H1 (cell line): ENCODE measurements at regions not wholly inside any gene's neighbourhood (a gene's known extent, or its start where the extent isn't known, plus 50 kb on each side); places are given as distances from the start of the nearest gene placed in this dataset.

ENCODE experiments used
- CTCF ChIA-PET: fragments of 300-600 bp; sonication (Branson Sonifier 250); formaldehyde crosslinking; loops from one replicate; lab custom pipeline; 2021; ENCODE audit not compliant: partially characterized antibody; lab: Charles Lee
- POLR2A ChIA-PET: fragments of 300-600 bp; sonication (Branson Sonifier 250); formaldehyde crosslinking; loops from one replicate; lab custom pipeline; 2021; ENCODE audit warnings: inconsistent platforms; ENCODE audit not compliant: partially characterized antibody; lab: Charles Lee
- DNase-seq, 2 experiments: peaks; one replicate each; pipeline versions ENCODE4 v3.0.0 to v3.0.0-alpha.2; 2010 to 2022; ENCODE audit warnings: low spot score in 2 of 2, low read depth in 1 of 2, mixed read lengths in 1 of 2
- FAIRE-seq: peaks from 2 replicates; lab custom pipeline; 2011; peaks lifted over from hg19 to GRCh38; lab: Jason Lieb, UNC
- H2AFZ ChIP-seq: 2 replicates; pipeline ENCODE4 v1.8.1; 2012; ENCODE audit warnings: low read length, inconsistent platforms
- H2AK5ac ChIP-seq: 2 replicates; pipeline ENCODE4 v1.6.1; 2013; ENCODE audit warnings: low read depth, low read length
- H2BK120ac ChIP-seq: replicated peaks from 2 replicates; pipeline ENCODE3; 2013; ENCODE audit warnings: low read depth, low read length, inconsistent platforms
- H2BK12ac ChIP-seq: 2 replicates; pipeline ENCODE4 v1.6.1; 2013; ENCODE audit warnings: low read depth, low read length
- H2BK15ac ChIP-seq: 2 replicates; pipeline ENCODE4 v1.6.1; 2013; ENCODE audit warnings: low read length
- H2BK20ac ChIP-seq: 2 replicates; pipeline ENCODE4 v1.6.1; 2013; ENCODE audit warnings: low read length
- H2BK5ac ChIP-seq: 2 replicates; pipeline ENCODE4 v1.6.1; 2013; ENCODE audit warnings: low read depth, low read length
- H3K14ac ChIP-seq: 2 replicates; pipeline ENCODE4 v1.6.1; 2013; ENCODE audit warnings: inconsistent platforms; ENCODE audit not compliant: insufficient read length
- H3K18ac ChIP-seq: 2 replicates; pipeline ENCODE4 v1.6.1; 2013; ENCODE audit warnings: low read length; ENCODE audit errors: extremely low read depth
- H3K23ac ChIP-seq: 2 replicates; pipeline ENCODE4 v1.6.1; 2013; ENCODE audit warnings: inconsistent platforms; ENCODE audit not compliant: insufficient read length
- H3K23me2 ChIP-seq: 2 replicates; pipeline ENCODE4 v1.6.1; 2013; ENCODE audit warnings: low read depth, low read length
- H3K27ac ChIP-seq: 2 replicates; pipeline ENCODE4 v1.6.1; 2011; ENCODE audit warnings: low read depth, low read length, inconsistent platforms
- H3K27me3 ChIP-seq, 4 experiments: replicated peaks in 1 of 4; 1 replicate in 1 of 4; 2 replicates in 3 of 4; pipeline versions ENCODE4 v1.6.1 to v1.8.1; 2011 to 2013; ENCODE audit warnings: low read length in 3 of 4, mild to moderate bottlenecking in 3 of 4, inconsistent platforms in 2 of 4, mixed read lengths in 2 of 4, moderate library complexity in 1 of 4; ENCODE audit not compliant: control insufficient read depth in 3 of 4, insufficient read depth in 3 of 4; ENCODE audit errors: extremely low read depth in 1 of 4
- H3K36me3 ChIP-seq, 4 experiments: 2 replicates each; pipeline versions ENCODE4 v1.6.1 to v1.8.1; 2011 to 2013; ENCODE audit warnings: mild to moderate bottlenecking in 4 of 4, low read length in 3 of 4, moderate library complexity in 2 of 4, control low read depth in 1 of 4, inconsistent platforms in 1 of 4; ENCODE audit not compliant: insufficient read depth in 4 of 4, control insufficient read depth in 2 of 4
- H3K4ac ChIP-seq: replicated peaks from 2 replicates; pipeline ENCODE3; 2013; ENCODE audit warnings: low read length, low read depth, mixed read lengths, inconsistent platforms; ENCODE audit not compliant: insufficient read length
- H3K4me1 ChIP-seq, 4 experiments: replicated peaks in 1 of 4; 1 replicate in 1 of 4; 2 replicates in 3 of 4; pipeline versions ENCODE4 v1.6.1 to v1.8.1; 2011 to 2013; ENCODE audit warnings: low read length in 3 of 4, inconsistent platforms in 2 of 4, mixed read lengths in 1 of 4; ENCODE audit not compliant: insufficient read depth in 4 of 4, control insufficient read depth in 3 of 4
- H3K4me2 ChIP-seq, 2 experiments: 2 replicates each; pipeline versions ENCODE4 v1.6.1 to v1.8.1; 2011 to 2013; ENCODE audit warnings: low read depth in 2 of 2, low read length in 2 of 2, control low read depth in 1 of 2, inconsistent platforms in 1 of 2, mild to moderate bottlenecking in 1 of 2; ENCODE audit not compliant: insufficient read depth in 1 of 2
- H3K4me3 ChIP-seq, 4 experiments: fragments of 200-600, 300-600 bp in 1 of 4; sonication (generic), shearing (Covaris generic), sonication (Bioruptor Twin) in 1 of 4; 2 replicates each; pipeline versions ENCODE4 v1.5.1 to v1.8.1; 2011 to 2016; ENCODE audit warnings: low read length in 4 of 4, low read depth in 3 of 4, control low read depth in 2 of 4, inconsistent platforms in 2 of 4, mild to moderate bottlenecking in 2 of 4, mixed read lengths in 1 of 4, moderate library complexity in 1 of 4; ENCODE audit not compliant: insufficient read depth in 2 of 4; ENCODE audit errors: extremely low read depth in 1 of 4
- H3K56ac ChIP-seq: replicated peaks from 2 replicates; pipeline ENCODE3; 2013; ENCODE audit warnings: low read depth, mild to moderate bottlenecking, mixed read lengths, low read length, inconsistent platforms; ENCODE audit not compliant: insufficient read length
- H3K79me1 ChIP-seq: 2 replicates; pipeline ENCODE4 v1.6.1; 2013; ENCODE audit warnings: low read depth, low read length, control low read depth
- H3K79me2 ChIP-seq, 2 experiments: 2 replicates each; pipeline versions ENCODE4 v1.6.1 to v1.8.1; 2012 to 2013; ENCODE audit warnings: low read length in 2 of 2, mild to moderate bottlenecking in 2 of 2, inconsistent platforms in 1 of 2; ENCODE audit not compliant: insufficient read depth in 2 of 2, control insufficient read depth in 1 of 2
- H3K9ac ChIP-seq, 4 experiments: replicated peaks in 1 of 4; 1 replicate in 1 of 4; 2 replicates in 3 of 4; pipeline versions ENCODE4 v1.6.1 to v1.8.1; 2011 to 2013; ENCODE audit warnings: low read depth in 3 of 4, low read length in 3 of 4, control low read depth in 2 of 4, mild to moderate bottlenecking in 2 of 4, moderate library complexity in 2 of 4, inconsistent platforms in 1 of 4; ENCODE audit errors: extremely low read depth in 1 of 4
- H3K9me3 ChIP-seq, 2 experiments: 2 replicates each; pipeline versions ENCODE4 v1.6.1 to v1.8.1; 2012 to 2013; ENCODE audit warnings: mild to moderate bottlenecking in 2 of 2, moderate library complexity in 2 of 2, control low read depth in 1 of 2, inconsistent platforms in 1 of 2, low read depth in 1 of 2, low read length in 1 of 2, mixed read lengths in 1 of 2; ENCODE audit not compliant: insufficient read depth in 2 of 2
- H4K20me1 ChIP-seq, 2 experiments: replicated peaks in 1 of 2; 2 replicates each; pipeline versions ENCODE3 to v1.8.1; 2011 to 2013; ENCODE audit warnings: inconsistent platforms in 2 of 2, low read length in 2 of 2, mild to moderate bottlenecking in 1 of 2; ENCODE audit not compliant: insufficient read depth in 2 of 2, control insufficient read depth in 1 of 2
- H4K5ac ChIP-seq: 2 replicates; pipeline ENCODE4 v1.6.1; 2013; ENCODE audit warnings: low read length, low read depth, mixed read lengths, inconsistent platforms; ENCODE audit not compliant: insufficient read length
- H4K8ac ChIP-seq: 2 replicates; pipeline ENCODE4 v1.8.0; 2013; ENCODE audit warnings: mild to moderate bottlenecking, moderate library complexity, low read length, inconsistent platforms; ENCODE audit not compliant: insufficient read depth; ENCODE audit errors: extremely low read depth
- H4K91ac ChIP-seq: replicated peaks from 2 replicates; pipeline ENCODE3; 2013; ENCODE audit warnings: low read length, mixed read lengths, inconsistent platforms; ENCODE audit not compliant: insufficient read length
- CEBPB ChIP-seq: IDR thresholded peaks from 2 replicates; pipeline ENCODE4 v1.6.1; 2012; ENCODE audit warnings: low read depth, low read length
- GABPA ChIP-seq: IDR thresholded peaks from 2 replicates; pipeline ENCODE4 v1.6.1; 2011; ENCODE audit warnings: mild to moderate bottlenecking, low read length, moderate library complexity, borderline replicate concordance; ENCODE audit not compliant: insufficient read depth
- NRF1 ChIP-seq: IDR thresholded peaks from 2 replicates; pipeline ENCODE4 v1.6.1; 2011; ENCODE audit warnings: mild to moderate bottlenecking, low read depth, low read length, improper control_type of control experiment
- SIX5 ChIP-seq: IDR thresholded peaks from 2 replicates; pipeline ENCODE4 v1.6.1; 2011; ENCODE audit warnings: mild to moderate bottlenecking, low read depth, low read length
- SP4 ChIP-seq: IDR thresholded peaks from 2 replicates; pipeline ENCODE4 v1.6.1; 2012; ENCODE audit warnings: low read length, inconsistent platforms
- TBP ChIP-seq: IDR thresholded peaks from 2 replicates; pipeline ENCODE4 v1.6.1; 2011; ENCODE audit warnings: low read depth, low read length, improper control_type of control experiment
- WGBS, 2 experiments: shearing (Covaris generic) in 1 of 2; methylation state at CpG; one replicate each; pipeline versions ENCODE4 v1.1.6 to v1.1.7; 2013 to 2015; ENCODE audit warnings: low lambda C conversion rate in 2 of 2, mixed read lengths in 2 of 2, inconsistent platforms in 1 of 2, low coverage in 1 of 2, missing lambda C conversion rate in 1 of 2; ENCODE audit not compliant: insufficient replicate concordance in 2 of 2, insufficient coverage in 1 of 2, insufficient read length in 1 of 2; ENCODE audit errors: extremely low coverage in 1 of 2, missing lambda C conversion rate in 1 of 2; 5-methylcytosine and 5-hydroxymethylcytosine counted together

DNA sequence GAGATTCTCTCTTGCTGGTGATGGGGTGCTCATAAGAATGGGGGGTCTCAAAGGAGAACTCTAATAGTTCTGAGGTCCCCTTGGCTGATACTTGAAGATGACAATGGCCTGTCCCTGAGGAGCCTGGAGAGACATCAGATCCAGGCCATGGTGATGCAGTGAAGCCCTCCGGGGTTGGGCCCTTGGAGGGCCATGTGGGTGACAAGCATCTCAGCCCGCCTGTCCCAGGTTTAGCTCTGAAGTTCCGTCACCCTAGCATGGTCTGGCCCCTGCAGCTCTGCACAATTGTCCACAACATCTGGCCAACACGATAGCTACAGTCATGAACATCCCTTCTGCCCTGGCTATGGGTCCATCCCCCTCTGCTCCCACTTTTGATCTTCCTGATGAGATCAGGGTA lies 202.8 kb upstream of the HS6ST1 start:
- Histone ChIP-seq H3K18ac (no peak overlapping the region), H2BK120ac (no peak overlapping the region), H3K56ac (no peak overlapping the region), H3K4me3 (no peak overlapping the region), H3K27ac (no peak overlapping the region), H4K8ac (no peak overlapping the region; the same call in 1 of the 2 replicates), H3K14ac (no peak overlapping the region), H2BK20ac (0 out of 2 replicates have a peak overlapping the region, but pooled peaks have one; percentile 32), H3K79me1 (no peaks in the 10 kb centered on the region)
- TF ChIP-seq NRF1 (no peak), TBP (no peak), CEBPB (no peak), SIX5 (no peak), GABPA (no peak), SP4 (no peak)
- TF ChIP-seq, all 59 proteins: peak for 0
- Histone ChIP-seq H3K4me1 (peaks cover 2 to 6% (median 4%) of the 10 kb centered on the region in 4 experiments; a peak in 4 of 7 replicates), H2AK5ac (no peak overlapping the region), H4K20me1 (no peaks in the 10 kb centered on the region), H3K27me3 (no peaks in the 10 kb centered on the region; a peak in 1 of 7 replicates), H3K36me3 (no peaks in the 10 kb centered on the region), H2BK5ac (no peak overlapping the region), H4K5ac (no peak overlapping the region), H3K9me3 (no peaks in the 10 kb centered on the region), H4K91ac (no peak overlapping the region), H3K23me2 (no peaks in the 10 kb centered on the region), H2BK15ac (no peak overlapping the region), H3K4me2 (no peak overlapping the region), H3K4ac (no peak overlapping the region), H3K23ac (no peak overlapping the region), H3K79me2 (no peaks in the 10 kb centered on the region), H2BK12ac (no peak overlapping the region), H3K9ac (no peak overlapping the region), H2AFZ (no peak overlapping the region)
- ChIA-PET CTCF (interaction anchor here (5.3 kb wide), 1 partner anchor 53 kb away, joined by 17 read pairs; no protein-coding TSS in a partner anchor), POLR2A (interaction anchor here (1.1 kb wide), 1 partner anchor 117 kb away, joined by 3 read pairs; no protein-coding TSS in a partner anchor)
- 89% methylated on average over 4 of the region's 4 CpGs; no CpG with 5 or more reads in 1 of the 2 experiments for WGBS, 2 experiments
- DNase-seq, result no peak
- no peak for FAIRE-seq
